GM10248 (cell line): ENCODE measurements at regions not wholly inside any gene's neighbourhood (a gene's known extent, or its start where the extent isn't known, plus 50 kb on each side); places are given as distances from the start of the nearest gene placed in this dataset.
"Not testable (repeated sequence)": the region's sequence is repeated elsewhere in the genome, so short reads cannot be mapped to it uniquely, and the experiment has no call there.

ENCODE experiments used
- CTCF ChIA-PET: fragments of 300-600 bp; sonication (Branson Sonifier 250); formaldehyde crosslinking; extraction: SDS; loops from one replicate; lab custom pipeline; 2021; ENCODE audit warnings: antibody characterized with exemption; lab: Yijun Ruan, JAX
- POLR2A ChIA-PET: fragments of 350-650 bp; sonication (Branson Sonifier 250); formaldehyde crosslinking; extraction: SDS; loops from one replicate; lab custom pipeline; 2020; ENCODE audit warnings: antibody characterized with exemption; lab: Yijun Ruan, JAX
- DNase-seq: peaks from one replicate; pipeline ENCODE4 v3.0.0; 2012; ENCODE audit errors: extremely low spot score
- TF ChIP-seq, protein P1 (sequence below): IDR thresholded peaks from 2 replicates; pipeline ENCODE4 v1.5.1; 2012; ENCODE audit warnings: mild to moderate bottlenecking, low read depth; ENCODE audit errors: extremely low read depth, missing control alignments, control extremely low read depth

DNA sequence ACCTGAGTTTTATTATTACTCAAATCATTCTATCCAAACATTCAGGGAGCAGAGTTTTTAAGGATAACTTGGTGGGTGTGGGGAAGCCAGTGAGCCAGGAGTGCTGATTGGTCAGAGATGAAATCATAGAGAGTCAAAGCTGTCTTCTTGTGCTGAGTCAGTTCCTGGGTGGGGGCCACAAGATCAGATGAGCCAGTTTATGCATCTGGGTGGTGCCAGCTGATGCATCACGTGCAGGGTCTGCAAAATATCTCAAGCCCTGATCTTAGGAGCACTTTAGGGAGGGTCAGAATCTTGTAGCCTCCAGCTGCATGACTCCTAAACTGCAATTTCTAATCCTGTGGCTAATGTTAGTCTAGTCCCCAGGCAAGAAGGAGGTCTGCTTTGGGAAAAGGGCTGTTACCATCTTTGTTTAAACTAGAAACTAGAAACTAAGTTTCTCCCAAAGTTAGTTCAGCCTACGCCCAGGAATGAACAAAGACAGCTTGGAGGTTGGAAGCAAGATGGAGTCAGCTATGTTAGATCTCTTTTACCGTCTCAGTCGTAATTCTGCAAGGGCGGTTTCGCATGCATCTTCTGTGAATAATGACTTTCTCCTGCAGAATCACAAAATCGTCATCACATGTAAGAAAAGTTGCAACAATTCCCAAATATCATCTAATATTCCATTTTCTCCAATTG is 97.5 kb downstream of the ZNF664 start:
- DNase-seq, POLR2A ChIA-PET, CTCF ChIA-PET: not testable (repeated sequence)

DNA sequence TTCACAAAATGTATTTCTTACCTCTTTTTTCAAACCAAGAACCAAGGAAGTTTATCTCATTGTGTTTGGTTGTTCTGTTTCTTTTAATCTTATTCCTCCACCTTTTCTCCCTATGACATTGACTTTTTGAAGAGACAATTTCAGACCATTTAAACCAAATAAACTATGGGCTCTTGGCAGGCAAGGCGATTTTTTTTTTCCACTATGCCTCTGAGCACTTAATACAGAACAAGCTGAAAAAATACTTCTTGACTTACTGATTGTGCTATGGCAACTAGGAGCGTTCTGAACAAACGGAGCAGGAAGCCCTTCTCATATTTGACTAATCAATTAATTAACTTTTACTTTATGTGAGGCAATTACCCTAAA is 98.0 kb downstream of the ZNF664 start:
- TF ChIP-seq, protein P1, sequence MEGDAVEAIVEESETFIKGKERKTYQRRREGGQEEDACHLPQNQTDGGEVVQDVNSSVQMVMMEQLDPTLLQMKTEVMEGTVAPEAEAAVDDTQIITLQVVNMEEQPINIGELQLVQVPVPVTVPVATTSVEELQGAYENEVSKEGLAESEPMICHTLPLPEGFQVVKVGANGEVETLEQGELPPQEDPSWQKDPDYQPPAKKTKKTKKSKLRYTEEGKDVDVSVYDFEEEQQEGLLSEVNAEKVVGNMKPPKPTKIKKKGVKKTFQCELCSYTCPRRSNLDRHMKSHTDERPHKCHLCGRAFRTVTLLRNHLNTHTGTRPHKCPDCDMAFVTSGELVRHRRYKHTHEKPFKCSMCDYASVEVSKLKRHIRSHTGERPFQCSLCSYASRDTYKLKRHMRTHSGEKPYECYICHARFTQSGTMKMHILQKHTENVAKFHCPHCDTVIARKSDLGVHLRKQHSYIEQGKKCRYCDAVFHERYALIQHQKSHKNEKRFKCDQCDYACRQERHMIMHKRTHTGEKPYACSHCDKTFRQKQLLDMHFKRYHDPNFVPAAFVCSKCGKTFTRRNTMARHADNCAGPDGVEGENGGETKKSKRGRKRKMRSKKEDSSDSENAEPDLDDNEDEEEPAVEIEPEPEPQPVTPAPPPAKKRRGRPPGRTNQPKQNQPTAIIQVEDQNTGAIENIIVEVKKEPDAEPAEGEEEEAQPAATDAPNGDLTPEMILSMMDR: no peak
- CTCF ChIA-PET: no interaction called here
- POLR2A ChIA-PET: no interaction called here
- no peak for DNase-seq

DNA sequence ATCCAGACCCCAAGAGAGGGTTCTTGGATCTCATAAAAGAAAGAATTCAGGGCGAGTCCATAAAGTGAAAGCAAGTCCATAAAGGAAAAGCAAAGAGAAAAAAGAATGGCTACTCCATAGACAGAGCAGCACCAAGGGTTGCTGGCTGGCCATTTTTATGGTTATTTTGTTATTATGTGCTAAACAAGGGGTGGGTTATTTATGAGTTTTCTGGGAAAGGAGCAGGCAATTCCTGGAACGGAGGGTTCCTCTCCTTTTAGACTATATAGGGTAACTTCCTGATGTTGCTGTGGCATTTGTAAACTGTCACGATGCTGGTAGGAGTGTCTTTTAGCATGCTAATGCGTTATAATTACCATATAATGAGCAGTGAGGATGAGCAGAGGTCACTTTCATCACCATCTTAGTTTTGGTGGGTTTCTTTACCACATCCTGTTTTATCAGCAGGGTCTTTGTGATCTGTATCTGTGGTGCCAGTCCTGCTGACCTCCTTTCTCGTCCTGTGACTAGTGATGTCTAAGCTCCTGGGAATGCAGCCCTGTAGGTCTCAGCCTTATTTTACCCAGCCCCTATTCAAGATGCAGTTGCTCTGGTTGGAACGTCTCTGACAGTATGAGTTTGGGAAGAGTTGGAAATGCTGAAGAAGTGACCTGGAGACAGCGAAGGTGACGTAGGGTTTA is 100.5 kb downstream of the ZNF664 start:
- TF ChIP-seq, protein P1: no peak
- ChIA-PET CTCF (no interaction called here), POLR2A (no interaction called here)
- DNase-seq: no peak

DNA sequence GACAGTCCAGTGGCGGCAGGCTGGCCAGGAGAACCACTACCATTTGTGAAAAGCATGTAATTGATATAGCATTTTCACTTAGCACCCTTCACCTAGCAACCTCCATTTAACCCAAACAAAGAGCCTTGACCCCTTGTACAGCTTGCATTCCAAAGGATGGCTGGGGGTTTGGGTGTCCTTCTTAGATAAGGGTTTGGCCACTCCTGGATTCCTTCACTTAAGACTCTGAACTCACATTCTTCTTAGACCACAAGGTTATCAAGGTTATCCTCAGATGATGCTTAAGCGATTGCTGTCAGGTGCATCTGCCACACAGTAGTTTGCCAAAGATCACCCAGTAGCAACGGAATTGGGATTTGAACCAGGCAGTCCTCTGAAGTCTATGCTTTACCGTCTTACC is 102.8 kb downstream of the ZNF664 start:
- TF ChIP-seq, protein P1: no peak
- no peak for DNase-seq
- POLR2A ChIA-PET: no interaction called here
- CTCF ChIA-PET: no interaction called here

DNA sequence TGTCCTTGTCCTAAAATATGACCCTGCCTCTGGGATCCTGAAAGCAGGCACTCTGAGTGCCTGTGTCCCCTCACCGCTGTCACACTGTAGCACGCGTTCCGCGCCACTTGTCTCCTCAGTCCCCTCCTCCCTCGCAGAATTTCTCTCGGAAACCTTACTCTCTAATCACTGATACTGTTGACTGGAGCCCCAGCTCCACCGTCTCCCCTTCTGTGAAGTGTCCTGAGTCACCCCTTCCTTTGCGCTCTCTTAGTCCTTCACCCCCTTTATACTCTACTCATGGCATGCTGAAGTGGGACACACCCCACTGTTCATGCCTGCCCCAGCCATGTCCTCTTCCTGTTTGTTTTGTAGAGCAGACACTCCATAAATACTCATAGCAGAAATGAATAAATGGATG is 104.7 kb downstream of the ZNF664 start:
- POLR2A ChIA-PET: no interaction called here
- CTCF ChIA-PET: no interaction called here
- no peak for DNase-seq
- TF ChIP-seq, protein P1: no peak

DNA sequence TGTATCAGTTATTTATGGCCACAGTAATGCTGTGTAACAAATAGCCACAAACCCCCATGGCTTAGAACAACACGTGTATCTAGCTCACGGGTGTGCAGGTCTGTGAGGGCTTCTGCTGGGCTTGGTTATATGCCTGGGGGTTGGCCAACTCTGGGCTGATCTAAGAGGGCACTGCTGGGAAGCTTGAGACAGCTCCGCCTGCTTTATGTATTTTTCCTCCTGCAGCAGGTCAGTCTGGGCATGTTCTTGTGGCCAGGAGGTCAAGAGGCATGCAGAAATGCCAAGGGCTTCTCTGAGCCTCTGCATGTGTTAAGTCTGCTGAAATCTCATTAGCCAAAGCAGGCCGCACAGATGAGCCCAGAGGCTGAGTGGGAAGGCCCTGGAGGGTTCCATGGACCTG is 105.8 kb downstream of the ZNF664 start:
- ChIA-PET CTCF (no interaction called here), POLR2A (no interaction called here)
- no peak for DNase-seq
- TF ChIP-seq, protein P1: no peak

DNA sequence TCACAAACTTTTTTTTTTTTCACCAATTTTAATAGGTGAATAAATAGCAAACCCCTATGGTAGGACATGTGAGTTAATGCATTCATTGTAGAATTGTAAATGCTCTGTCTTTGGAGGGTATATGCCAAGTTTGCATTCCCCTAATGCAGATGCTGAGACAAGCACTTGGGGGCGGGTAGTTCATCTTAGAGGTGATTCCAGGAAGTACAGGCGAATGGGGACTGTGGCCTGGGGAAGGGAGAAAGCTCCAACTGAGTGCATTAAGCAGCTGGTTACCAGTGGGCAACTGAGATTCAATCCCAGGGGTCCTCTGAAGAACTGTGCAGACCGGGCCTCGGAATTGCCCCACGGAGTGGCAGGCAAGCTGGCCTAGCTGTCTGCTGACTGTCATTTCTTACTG is 107.6 kb downstream of the ZNF664 start:
- CTCF ChIA-PET: no interaction called here
- no peak for DNase-seq
- POLR2A ChIA-PET: no interaction called here
- TF ChIP-seq, protein P1: no peak
